Neuronal stem cell (in vitro differentiated cells): ENCODE measurements at regions not wholly inside any gene's neighbourhood (a gene's known extent, or its start where the extent isn't known, plus 50 kb on each side); places are given as distances from the start of the nearest gene placed in this dataset.
A peak's percentile ranks its signal among the peaks of the same experiment; 100 is the strongest.

Source experiments
- DNase-seq: peaks from one replicate; pipeline ENCODE4 v3.0.0-alpha.2; 2013; ENCODE audit warnings: low spot score
- H2AFZ ChIP-seq: one replicate; pipeline ENCODE4 v1.6.1; 2013; ENCODE audit warnings: mild to moderate bottlenecking, low read length, inconsistent platforms
- H2AK5ac ChIP-seq: 2 replicates; pipeline ENCODE4 v1.6.1; 2013; ENCODE audit warnings: low read depth, mild to moderate bottlenecking, inconsistent platforms, low read length, moderate library complexity, mixed read lengths
- H2BK120ac ChIP-seq: 2 replicates; pipeline ENCODE4 v1.6.1; 2013; ENCODE audit warnings: low read depth, mild to moderate bottlenecking, inconsistent platforms, low read length, moderate library complexity, mixed read lengths
- H2BK12ac ChIP-seq: one replicate; pipeline ENCODE4 v1.6.1; 2013; ENCODE audit warnings: low read length, inconsistent platforms
- H2BK15ac ChIP-seq: 2 replicates; pipeline ENCODE4 v1.6.1; 2013; ENCODE audit warnings: mild to moderate bottlenecking, low read length, inconsistent platforms, mixed read lengths
- H2BK5ac ChIP-seq: one replicate; pipeline ENCODE4 v1.6.1; 2013; ENCODE audit warnings: inconsistent platforms, mild to moderate bottlenecking, low read length, moderate library complexity
- H3K14ac ChIP-seq: one replicate; pipeline ENCODE4 v1.6.1; 2013; ENCODE audit warnings: low read length, inconsistent platforms
- H3K18ac ChIP-seq: 2 replicates; pipeline ENCODE4 v1.6.1; 2013; ENCODE audit warnings: low read length, inconsistent platforms
- H3K23ac ChIP-seq: 2 replicates; pipeline ENCODE4 v1.6.1; 2013; ENCODE audit warnings: low read depth, mild to moderate bottlenecking, mixed read lengths, low read length, inconsistent platforms; ENCODE audit not compliant: poor library complexity
- H3K27ac ChIP-seq: replicated peaks from 3 replicates; pipeline ENCODE4 v1.5.1; 2013; ENCODE audit warnings: low read length, inconsistent platforms
- H3K27me3 ChIP-seq, 3 experiments: 2 replicates each; pipeline ENCODE4 v1.6.1; 2013; ENCODE audit warnings: low read length in 3 of 3, mild to moderate bottlenecking in 2 of 3, inconsistent platforms in 1 of 3, low read depth in 1 of 3, mixed read lengths in 1 of 3, moderate library complexity in 1 of 3; ENCODE audit not compliant: control insufficient read depth in 3 of 3, insufficient read depth in 3 of 3
- H3K36me3 ChIP-seq, 2 donors: replicated peaks in 1 of 2; 2 replicates each; pipeline ENCODE4 v1.6.1; 2013; ENCODE audit warnings: low read length in 2 of 2; ENCODE audit not compliant: control insufficient read depth in 2 of 2, insufficient read depth in 2 of 2
- H3K4ac ChIP-seq: 2 replicates; pipeline ENCODE4 v1.6.1; 2013; ENCODE audit warnings: inconsistent platforms, mild to moderate bottlenecking, low read length, moderate library complexity
- H3K4me1 ChIP-seq, 2 donors: 1 replicate in 1 of 2; 2 replicates in 1 of 2; pipeline ENCODE4 v1.6.1; 2013; ENCODE audit warnings: low read length in 2 of 2, low read depth in 1 of 2; ENCODE audit not compliant: control insufficient read depth in 2 of 2, insufficient read depth in 1 of 2
- H3K4me2 ChIP-seq: one replicate; pipeline ENCODE4 v1.6.1; 2013; ENCODE audit warnings: mild to moderate bottlenecking, low read length, inconsistent platforms; ENCODE audit not compliant: insufficient read depth, poor library complexity, severe bottlenecking
- H3K4me3 ChIP-seq, 2 donors: 2 replicates each; pipeline ENCODE4 v1.5.1; 2013; ENCODE audit warnings: low read length in 2 of 2, mild to moderate bottlenecking in 2 of 2, inconsistent platforms in 1 of 2, moderate library complexity in 1 of 2
- H3K79me1 ChIP-seq: one replicate; pipeline ENCODE4 v1.6.1; 2013; ENCODE audit warnings: low read depth, mild to moderate bottlenecking, inconsistent platforms, low read length, moderate library complexity
- H3K9ac ChIP-seq: one replicate; pipeline ENCODE4 v1.6.1; 2013; ENCODE audit warnings: mild to moderate bottlenecking, low read depth, low read length, inconsistent platforms; ENCODE audit not compliant: poor library complexity
- H3K9me3 ChIP-seq, 2 donors: replicated peaks in 1 of 2; 2 replicates each; pipeline versions ENCODE3 to v1.6.1; 2013; ENCODE audit warnings: low read length in 2 of 2, mild to moderate bottlenecking in 2 of 2, inconsistent platforms in 1 of 2, low read depth in 1 of 2, mixed read lengths in 1 of 2, moderate library complexity in 1 of 2; ENCODE audit not compliant: control insufficient read depth in 2 of 2, insufficient read depth in 1 of 2
- H4K8ac ChIP-seq: one replicate; pipeline ENCODE4 v1.6.1; 2013; ENCODE audit warnings: low read depth, mild to moderate bottlenecking, inconsistent platforms, low read length, moderate library complexity
- H4K91ac ChIP-seq: one replicate; pipeline ENCODE4 v1.6.1; 2013; ENCODE audit warnings: low read length, low read depth, mild to moderate bottlenecking, inconsistent platforms; ENCODE audit not compliant: poor library complexity
- WGBS, 2 donors: extraction: QIAGEN DNeasy Blood & Tissue Kit; methylation state at CpG; one replicate each; pipeline ENCODE4 v1.1.7; 2013; ENCODE audit warnings: missing lambda C conversion rate in 2 of 2, mixed read lengths in 1 of 2; ENCODE audit not compliant: insufficient read length in 2 of 2, insufficient replicate concordance in 1 of 2; ENCODE audit errors: extremely low coverage in 2 of 2; 5-methylcytosine and 5-hydroxymethylcytosine counted together

GRCh38 chr9:12930906-12931305 is 156.1 kb downstream of the LURAP1L start:
- Histone ChIP-seq H3K79me1 (no peaks in the 10 kb centered on the region), H3K14ac (no peak overlapping the region), H3K9ac (no peak overlapping the region), H4K8ac (no peak overlapping the region), H2BK5ac (no peak overlapping the region), H4K91ac (no peak overlapping the region), H3K23ac (no peak overlapping the region), H2AFZ (peak overlapping the region; percentile 13), H3K4ac (no peak overlapping the region), H2BK12ac (no peak overlapping the region), H2BK15ac (no peak overlapping the region), H3K9me3 (no peaks in the 10 kb centered on the region), H3K27ac (no peak overlapping the region), H3K18ac (no peak overlapping the region), H3K4me2 (no peak overlapping the region), H3K4me3 (no peak overlapping the region), H3K27me3 (no peaks in the 10 kb centered on the region), H3K4me1 (peaks cover 3 to 12% of the 10 kb centered on the region in 2 donors), H3K36me3 (no peaks in the 10 kb centered on the region), H2AK5ac (no peak overlapping the region), H2BK120ac (no peak overlapping the region)
- DNase-seq: no peak
- no CpG with 5 or more reads among the region's 4 CpGs for WGBS, 2 donors

DNA sequence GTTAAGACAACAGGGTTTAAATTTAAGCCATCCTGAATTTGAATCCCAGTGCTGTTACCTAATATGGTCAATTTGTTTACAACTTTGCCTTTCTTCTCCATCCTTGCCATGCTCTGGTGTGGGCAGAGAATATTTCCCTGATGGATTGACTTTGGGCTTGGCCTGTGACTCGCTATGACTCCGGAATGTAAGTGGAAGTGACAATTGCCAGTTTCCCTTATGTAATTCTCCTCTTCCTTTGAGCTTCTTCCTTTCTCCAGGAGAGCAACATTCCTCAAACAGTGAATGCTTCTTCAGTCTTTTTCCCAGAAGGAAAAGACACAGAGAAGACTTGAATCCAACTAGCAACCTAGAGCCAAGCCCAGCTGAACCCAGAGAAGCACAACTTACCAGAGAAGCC is 159.1 kb downstream of the LURAP1L start:
- Histone ChIP-seq H3K4me1 (peaks cover 3 to 12% of the 10 kb centered on the region in 2 donors), H3K18ac (no peak overlapping the region), H2AK5ac (no peak overlapping the region), H2BK12ac (no peak overlapping the region), H4K91ac (no peak overlapping the region), H3K4me3 (no peak overlapping the region), H3K9ac (no peak overlapping the region), H3K9me3 (no peaks in the 10 kb centered on the region), H2BK5ac (no peak overlapping the region), H3K4me2 (no peak overlapping the region), H3K79me1 (no peaks in the 10 kb centered on the region), H3K4ac (no peak overlapping the region), H2AFZ (peak overlapping the region; percentile 38), H2BK15ac (no peak overlapping the region), H3K14ac (no peak overlapping the region), H3K23ac (no peak overlapping the region), H3K36me3 (no peaks in the 10 kb centered on the region), H3K27me3 (no peaks in the 10 kb centered on the region), H4K8ac (no peak overlapping the region), H3K27ac (no peak overlapping the region), H2BK120ac (no peak overlapping the region)
- no CpG with 5 or more reads among the region's 2 CpGs for WGBS, 2 donors
- DNase-seq: no peak

DNA sequence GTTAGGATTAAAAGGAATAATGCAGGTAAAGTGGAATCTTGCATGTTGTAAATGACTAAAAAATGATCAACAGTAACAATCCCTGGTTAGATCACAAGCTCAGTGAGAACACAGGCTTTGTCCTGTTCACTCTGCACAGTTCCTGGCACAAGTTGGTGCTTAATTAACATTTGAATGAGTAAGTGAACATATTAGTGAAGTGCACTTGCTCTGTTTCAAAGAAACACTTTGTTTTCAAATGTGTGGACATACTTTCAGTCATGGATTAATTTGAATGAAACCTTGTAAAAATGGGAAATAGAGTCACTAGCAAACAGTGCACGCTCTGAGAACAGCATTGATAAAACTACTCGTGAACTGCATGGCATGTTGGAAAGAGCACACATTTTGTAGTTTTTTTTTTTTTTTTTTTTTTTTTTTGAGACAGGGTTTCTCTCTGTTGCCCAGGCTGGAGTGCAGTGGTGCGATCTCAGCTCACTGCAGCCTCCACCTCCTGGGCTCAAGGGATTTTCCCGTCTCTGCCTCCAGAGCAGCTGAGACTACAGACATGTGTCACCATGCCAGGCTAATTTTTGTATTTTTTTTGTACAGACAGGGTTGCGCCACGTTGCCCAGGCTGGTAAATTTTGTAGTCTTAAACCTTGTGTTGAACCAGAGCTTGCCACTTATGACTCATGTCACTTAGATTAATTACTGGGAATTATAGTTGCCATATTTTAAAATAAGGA is 159.9 kb downstream of the LURAP1L start:
- Histone ChIP-seq H2BK15ac (no peak overlapping the region), H3K4me1 (peaks cover 3 to 12% of the 10 kb centered on the region in 2 donors), H3K14ac (no peak overlapping the region), H3K27ac (no peak overlapping the region), H3K9ac (no peak overlapping the region), H3K36me3 (no peaks in the 10 kb centered on the region), H3K18ac (no peak overlapping the region), H3K27me3 (no peaks in the 10 kb centered on the region), H3K23ac (no peak overlapping the region), H2BK12ac (no peak overlapping the region), H2AK5ac (no peak overlapping the region), H2BK5ac (no peak overlapping the region), H3K4ac (no peak overlapping the region), H4K91ac (no peak overlapping the region), H2BK120ac (no peak overlapping the region), H2AFZ (peak overlapping the region; percentile 38), H3K4me3 (no peak overlapping the region), H3K79me1 (no peaks in the 10 kb centered on the region), H4K8ac (no peak overlapping the region), H3K9me3 (no peaks in the 10 kb centered on the region), H3K4me2 (no peak overlapping the region)
- no CpG with 5 or more reads among the region's 6 CpGs for WGBS, 2 donors
- no peak for DNase-seq

GRCh38 chr9:12935714-12936113 is 160.9 kb downstream of the LURAP1L start:
- no CpG with 5 or more reads among the region's 2 CpGs for WGBS, 2 donors

More at GRCh38 chr9:12935714-12936113, 160.9 kb downstream of the LURAP1L start:
- no peak overlapping the region for H2BK5ac ChIP-seq
- H4K8ac ChIP-seq: no peak overlapping the region
- H3K9ac ChIP-seq: no peak overlapping the region
- peaks cover 3 to 12% of the 10 kb centered on the region in 2 donors for H3K4me1 ChIP-seq
- H2BK15ac ChIP-seq: no peak overlapping the region
- DNase-seq: no peak
- no peak overlapping the region for H3K14ac ChIP-seq
- H2BK12ac ChIP-seq: no peak overlapping the region
- peak overlapping the region; percentile 23 for H2AFZ ChIP-seq
- no peak overlapping the region for H3K18ac ChIP-seq
- H3K79me1 ChIP-seq: no peaks in the 10 kb centered on the region
- no peaks in the 10 kb centered on the region for H3K27me3 ChIP-seq
- no peak overlapping the region for H3K4ac ChIP-seq
- no peak overlapping the region for H3K4me3 ChIP-seq
- no peak overlapping the region for H4K91ac ChIP-seq
- no peaks in the 10 kb centered on the region for H3K9me3 ChIP-seq
- H3K4me2 ChIP-seq: no peak overlapping the region
- no peak overlapping the region for H3K27ac ChIP-seq
- H3K23ac ChIP-seq: no peak overlapping the region
- no peaks in the 10 kb centered on the region for H3K36me3 ChIP-seq
- no peak overlapping the region for H2BK120ac ChIP-seq
- H2AK5ac ChIP-seq: no peak overlapping the region
